Vagina (tissue), 2 donors: ENCODE measurements at regions not wholly inside any gene's neighbourhood (a gene's known extent, or its start where the extent isn't known, plus 50 kb on each side); places are given as distances from the start of the nearest gene placed in this dataset.

Experiments used
- DNase-seq, 2 donors: peaks; one replicate each; pipeline ENCODE4 v3.0.0-alpha.2; 2017; ENCODE audit errors: extremely low spot score in 2 of 2
- H3K27ac ChIP-seq: fragments of 200-600 bp; sonication (generic); one replicate; pipeline ENCODE4 v1.5.1; 2019
- H3K27me3 ChIP-seq: fragments of 200-600 bp; sonication (generic); one replicate; pipeline ENCODE4 v1.5.1; 2019
- H3K36me3 ChIP-seq, 2 donors: fragments of 200-600 bp; sonication (generic); one replicate each; pipeline ENCODE4 v1.5.1; 2017 to 2019
- H3K4me1 ChIP-seq: fragments of 200-600 bp; sonication (generic); one replicate; pipeline ENCODE4 v1.5.1; 2019
- H3K4me3 ChIP-seq, 2 donors: fragments of 200-600 bp; sonication (generic); 1 replicate in 1 of 2; 2 replicates in 1 of 2; pipeline ENCODE4 v1.5.1; 2016 to 2019
- H3K9me3 ChIP-seq: fragments of 200-600 bp; sonication (generic); one replicate; pipeline ENCODE4 v1.5.1; 2019
- CTCF ChIP-seq, 3 experiments: fragments of 450-650 bp in 2 of 3; fragments of 200-600 bp in 1 of 3; sonication (generic) in 1 of 3; IDR thresholded peaks; one replicate each; pipeline ENCODE4 v1.5.1; 2017 to 2019; ENCODE audit warnings: antibody characterized with exemption in 3 of 3, mild to moderate bottlenecking in 2 of 3, moderate library complexity in 2 of 3
- POLR2A ChIP-seq, 2 donors: fragments of 450-650 bp; IDR thresholded peaks; one replicate each; pipeline ENCODE4 v1.6.1; 2017; ENCODE audit warnings: antibody characterized with exemption in 2 of 2, mild to moderate bottlenecking in 2 of 2, moderate library complexity in 2 of 2
- POLR2AphosphoS5 ChIP-seq, 2 donors: sonication (generic); formaldehyde crosslinking; IDR thresholded peaks; one replicate each; pipeline ENCODE4 v1.9.0; 2017; ENCODE audit warnings: antibody characterized with exemption in 2 of 2, mild to moderate bottlenecking in 2 of 2, low read depth in 1 of 2; ENCODE audit not compliant: insufficient read depth in 1 of 2
- intact Hi-C: fragments of 100-400 bp; cut with DNase I; formaldehyde crosslinking; loops from one replicate; pipeline ENCODE4 v1.15.1; 2023

- DNase-seq: no peak
- H3K4me1 ChIP-seq: no peaks in the 10 kb centered on the region
- no peak overlapping the region for H3K27ac ChIP-seq
- no peaks in the 10 kb centered on the region for H3K27me3 ChIP-seq
- H3K4me3 ChIP-seq: no peak overlapping the region
- no peaks in the 10 kb centered on the region for H3K9me3 ChIP-seq
- TF ChIP-seq CTCF (IDR thresholded peaks at IDR 0.05): no peak
- intact Hi-C loops: no loop called here
- no peaks in the 10 kb centered on the region for H3K36me3 ChIP-seq
These were observed 561.6 kb downstream of the PRR16 start for GRCh38 chr5:121025671-121026070.

GRCh38 chr5:121027636-121028035 lies 563.5 kb downstream of the PRR16 start:
- Histone ChIP-seq H3K27ac (no peak overlapping the region), H3K9me3 (no peaks in the 10 kb centered on the region), H3K4me1 (no peaks in the 10 kb centered on the region), H3K27me3 (no peaks in the 10 kb centered on the region), H3K4me3 (no peak overlapping the region), H3K36me3 (no peaks in the 10 kb centered on the region)
- intact Hi-C loops: no loop called here
- TF ChIP-seq POLR2A (IDR thresholded peaks at IDR 0.05) (no peak), POLR2AphosphoS5 (IDR thresholded peaks at IDR 0.05; ENCODE audit: insufficient read depth in 1 of 2, low read depth in 1 of 2) (no peak), CTCF (IDR thresholded peaks at IDR 0.05) (no peak)
- DNase-seq: no peak

DNA sequence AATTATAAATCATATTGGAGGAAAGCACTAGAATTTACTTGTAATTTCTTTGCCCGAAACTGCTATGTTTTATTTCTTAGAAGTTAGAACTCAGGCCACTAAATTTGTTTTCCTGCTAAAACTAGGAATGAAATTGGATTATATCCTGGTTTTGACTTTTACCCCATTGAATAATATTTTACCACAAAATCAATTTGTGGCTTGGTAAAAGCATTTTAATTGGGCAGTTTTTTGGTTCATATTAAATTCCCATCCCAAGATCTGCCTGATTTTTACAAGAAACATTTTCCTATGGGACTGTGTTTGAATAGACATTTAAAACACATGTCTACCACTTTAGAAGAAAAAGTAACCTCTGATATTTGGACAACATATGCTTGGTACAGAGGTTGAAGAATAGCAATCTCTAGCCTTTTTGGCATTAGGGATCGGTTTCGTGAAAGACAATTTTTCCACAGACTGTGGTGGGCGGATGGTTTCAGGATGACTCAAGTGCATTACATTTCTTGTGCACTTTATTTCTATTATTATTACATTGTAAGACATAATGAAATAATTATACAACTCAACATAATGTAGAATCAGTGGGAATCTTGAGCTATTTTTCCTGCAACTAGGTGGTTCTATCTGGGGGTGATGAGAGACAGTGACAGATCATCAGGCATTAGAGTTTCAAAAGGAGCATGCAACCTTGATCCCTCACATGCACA lies 565.6 kb downstream of the PRR16 start:
- intact Hi-C loops: no loop called here
- no peak for DNase-seq
- Histone ChIP-seq H3K9me3 (no peaks in the 10 kb centered on the region), H3K4me3 (no peak overlapping the region), H3K4me1 (no peaks in the 10 kb centered on the region), H3K27ac (no peak overlapping the region), H3K27me3 (no peaks in the 10 kb centered on the region), H3K36me3 (no peaks in the 10 kb centered on the region)
- TF ChIP-seq POLR2A (IDR thresholded peaks at IDR 0.05) (no peak), POLR2AphosphoS5 (IDR thresholded peaks at IDR 0.05; ENCODE audit: insufficient read depth in 1 of 2, low read depth in 1 of 2) (no peak), CTCF (IDR thresholded peaks at IDR 0.05) (no peak)

DNA sequence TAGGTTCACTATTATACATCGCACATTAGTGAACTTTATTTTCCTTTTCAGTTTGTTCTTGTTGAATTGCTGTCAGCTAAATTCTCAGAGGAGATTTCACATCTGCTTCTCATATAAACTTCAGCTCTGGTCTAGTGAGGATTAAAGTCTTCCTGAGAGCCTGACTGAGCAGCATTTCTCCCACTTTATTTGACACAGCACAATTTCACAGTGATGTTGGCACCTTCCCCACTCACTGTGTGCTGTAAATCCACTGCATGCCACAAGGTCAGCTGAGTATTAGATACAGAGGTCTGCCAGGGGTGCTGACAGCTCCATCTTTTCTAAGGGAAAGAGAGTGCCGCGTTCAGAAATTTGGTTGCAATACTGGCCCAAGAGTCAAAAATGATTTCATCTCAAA lies 567.4 kb downstream of the PRR16 start:
- DNase-seq: no peak
- no peaks in the 10 kb centered on the region for H3K36me3 ChIP-seq
- H3K27ac ChIP-seq: no peak overlapping the region
- H3K9me3 ChIP-seq: no peaks in the 10 kb centered on the region
- intact Hi-C loops: no loop called here
- no peaks in the 10 kb centered on the region for H3K4me1 ChIP-seq
- H3K4me3 ChIP-seq: no peak overlapping the region
- no peaks in the 10 kb centered on the region for H3K27me3 ChIP-seq
- TF ChIP-seq POLR2AphosphoS5 (IDR thresholded peaks at IDR 0.05; ENCODE audit: insufficient read depth in 1 of 2, low read depth in 1 of 2) (no peak), CTCF (IDR thresholded peaks at IDR 0.05) (no peak), POLR2A (IDR thresholded peaks at IDR 0.05) (no peak)

DNA sequence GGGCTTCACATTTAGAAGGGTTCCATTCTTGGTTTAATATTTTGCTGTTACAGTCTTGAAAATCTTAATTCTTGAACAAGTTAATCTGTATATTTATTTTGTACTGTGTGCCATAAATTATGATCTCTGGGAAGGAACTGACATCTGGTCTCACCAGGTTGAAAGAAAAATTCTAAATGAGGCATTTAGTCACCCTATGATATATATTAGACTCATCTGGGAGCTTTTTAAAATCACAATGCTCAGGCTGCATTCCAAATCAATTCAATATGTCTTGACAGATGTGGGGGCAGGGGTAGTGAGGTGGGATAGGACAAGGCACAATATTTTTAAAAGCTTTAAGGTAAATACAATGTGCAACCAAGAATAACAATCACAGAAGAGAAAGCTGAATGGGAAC lies 569.2 kb downstream of the PRR16 start:
- intact Hi-C loops: no loop called here
- DNase-seq: no peak
- H3K27ac ChIP-seq: no peak overlapping the region
- H3K9me3 ChIP-seq: no peaks in the 10 kb centered on the region
- no peaks in the 10 kb centered on the region for H3K4me1 ChIP-seq
- H3K36me3 ChIP-seq: no peaks in the 10 kb centered on the region
- no peak for TF ChIP-seq POLR2A (IDR thresholded peaks at IDR 0.05)
- no peak for TF ChIP-seq POLR2AphosphoS5 (IDR thresholded peaks at IDR 0.05; ENCODE audit: insufficient read depth in 1 of 2, low read depth in 1 of 2)
- TF ChIP-seq CTCF (IDR thresholded peaks at IDR 0.05): no peak
- no peaks in the 10 kb centered on the region for H3K27me3 ChIP-seq
- no peak overlapping the region for H3K4me3 ChIP-seq
